ENCODE measurements at regions not wholly inside any gene's neighbourhood (a gene's known extent, or its start where the extent isn't known, plus 50 kb on each side); places are given as distances from the start of the nearest gene placed in this dataset.
"Not testable (repeated sequence)": the region's sequence is repeated elsewhere in the genome, so short reads cannot be mapped to it uniquely, and the experiment has no call there.

- Histone ChIP-seq H3K9ac (ENCODE audit: low read length) (no peak overlapping the region), H3K36me3 (ENCODE audit: control insufficient read depth, insufficient read depth, low read length) (no peaks in the 10 kb centered on the region), H3K27ac (ENCODE audit: low read depth, low read length) (no peak overlapping the region), H3K27me3 (ENCODE audit: control insufficient read depth, insufficient read depth, low read length) (no peaks in the 10 kb centered on the region), H3K4me3 (ENCODE audit: low read length) (no peak overlapping the region), H3K4me1 (ENCODE audit: control insufficient read depth, insufficient read depth, low read length) (no peaks in the 10 kb centered on the region)
Measured at GRCh38 chr2:208872591-208872990, 466.0 kb downstream of the PTH2R start.

GRCh38 chr2:208879666-208880065, 473.1 kb downstream of the PTH2R start:
- H3K4me1 ChIP-seq (ENCODE audit: control insufficient read depth, insufficient read depth, low read length) = no peaks in the 10 kb centered on the region
- H3K36me3 ChIP-seq (ENCODE audit: control insufficient read depth, insufficient read depth, low read length) = no peaks in the 10 kb centered on the region
- no peak overlapping the region for H3K27ac ChIP-seq (ENCODE audit: low read depth, low read length)
- no peak overlapping the region for H3K9ac ChIP-seq (ENCODE audit: low read length)
- no peaks in the 10 kb centered on the region for H3K27me3 ChIP-seq (ENCODE audit: control insufficient read depth, insufficient read depth, low read length)
- H3K4me3 ChIP-seq (ENCODE audit: low read length) = no peak overlapping the region

- Histone ChIP-seq H3K36me3 (ENCODE audit: control insufficient read depth, insufficient read depth, low read length) (no peaks in the 10 kb centered on the region), H3K9ac (ENCODE audit: low read length) (no peak overlapping the region), H3K27ac (ENCODE audit: low read depth, low read length) (no peak overlapping the region), H3K27me3 (ENCODE audit: control insufficient read depth, insufficient read depth, low read length) (no peaks in the 10 kb centered on the region), H3K4me1 (ENCODE audit: control insufficient read depth, insufficient read depth, low read length) (no peaks in the 10 kb centered on the region), H3K4me3 (ENCODE audit: low read length) (no peak overlapping the region)
Measured at GRCh38 chr2:208880171-208880570, 473.6 kb downstream of the PTH2R start.

GRCh38 chr2:208890486-208890885, 483.9 kb downstream of the PTH2R start:
- Histone ChIP-seq H3K9ac (ENCODE audit: low read length) (no peak overlapping the region), H3K4me3 (ENCODE audit: low read length) (no peak overlapping the region), H3K36me3 (ENCODE audit: control insufficient read depth, insufficient read depth, low read length) (no peaks in the 10 kb centered on the region), H3K27ac (ENCODE audit: low read depth, low read length) (no peak overlapping the region), H3K4me1 (ENCODE audit: control insufficient read depth, insufficient read depth, low read length) (no peaks in the 10 kb centered on the region), H3K27me3 (ENCODE audit: control insufficient read depth, insufficient read depth, low read length) (no peaks in the 10 kb centered on the region)

GRCh38 chr2:208892203-208892602, 485.6 kb downstream of the PTH2R start:
- Histone ChIP-seq H3K9ac (ENCODE audit: low read length) (no peak overlapping the region), H3K4me1 (ENCODE audit: control insufficient read depth, insufficient read depth, low read length) (no peaks in the 10 kb centered on the region), H3K36me3 (ENCODE audit: control insufficient read depth, insufficient read depth, low read length) (no peaks in the 10 kb centered on the region), H3K27ac (ENCODE audit: low read depth, low read length) (no peak overlapping the region), H3K27me3 (ENCODE audit: control insufficient read depth, insufficient read depth, low read length) (no peaks in the 10 kb centered on the region), H3K4me3 (ENCODE audit: low read length) (no peak overlapping the region)

- Histone ChIP-seq H3K27ac (ENCODE audit: low read depth, low read length) (no peak overlapping the region), H3K36me3 (ENCODE audit: control insufficient read depth, insufficient read depth, low read length) (no peaks in the 10 kb centered on the region), H3K27me3 (ENCODE audit: control insufficient read depth, insufficient read depth, low read length) (no peaks in the 10 kb centered on the region), H3K4me1 (ENCODE audit: control insufficient read depth, insufficient read depth, low read length) (no peaks in the 10 kb centered on the region), H3K9ac (ENCODE audit: low read length) (no peak overlapping the region), H3K4me3 (ENCODE audit: low read length) (no peak overlapping the region)
Measured at GRCh38 chr2:208906330-208906729, 499.7 kb downstream of the PTH2R start.

- H3K4me3 ChIP-seq (ENCODE audit: low read length) = no peak overlapping the region
- no peak overlapping the region for H3K27ac ChIP-seq (ENCODE audit: low read depth, low read length)
- no peak overlapping the region for H3K9ac ChIP-seq (ENCODE audit: low read length)
Measured at GRCh38 chr2:208915401-208915800, 508.4 kb upstream of the MAP2 start.

GRCh38 chr2:208916881-208917280, 507.0 kb upstream of the MAP2 start:
- Histone ChIP-seq H3K9ac (ENCODE audit: low read length) (no peak overlapping the region), H3K27me3 (ENCODE audit: control insufficient read depth, insufficient read depth, low read length) (no peaks in the 10 kb centered on the region), H3K4me1 (ENCODE audit: control insufficient read depth, insufficient read depth, low read length) (no peaks in the 10 kb centered on the region), H3K36me3 (ENCODE audit: control insufficient read depth, insufficient read depth, low read length) (no peaks in the 10 kb centered on the region), H3K27ac (ENCODE audit: low read depth, low read length) (no peak overlapping the region), H3K4me3 (ENCODE audit: low read length) (no peak overlapping the region)

More at GRCh38 chr2:208915401-208915800, 508.4 kb upstream of the MAP2 start:
- H3K4me1 ChIP-seq (ENCODE audit: control insufficient read depth, insufficient read depth, low read length) = no peaks in the 10 kb centered on the region
- no peaks in the 10 kb centered on the region for H3K27me3 ChIP-seq (ENCODE audit: control insufficient read depth, insufficient read depth, low read length)
- no peaks in the 10 kb centered on the region for H3K36me3 ChIP-seq (ENCODE audit: control insufficient read depth, insufficient read depth, low read length)

GRCh38 chr2:208921358-208921757, 502.5 kb upstream of the MAP2 start:
- not testable (repeated sequence) for H3K4me3 ChIP-seq (ENCODE audit: low read length); H3K27ac ChIP-seq (ENCODE audit: low read depth, low read length); H3K36me3 ChIP-seq (ENCODE audit: control insufficient read depth, insufficient read depth, low read length); H3K9ac ChIP-seq (ENCODE audit: low read length); H3K4me1 ChIP-seq (ENCODE audit: control insufficient read depth, insufficient read depth, low read length); H3K27me3 ChIP-seq (ENCODE audit: control insufficient read depth, insufficient read depth, low read length)

GRCh38 chr2:208927867-208928266, 496.0 kb upstream of the MAP2 start:
- Histone ChIP-seq H3K27me3 (ENCODE audit: control insufficient read depth, insufficient read depth, low read length) (no peaks in the 10 kb centered on the region), H3K4me1 (ENCODE audit: control insufficient read depth, insufficient read depth, low read length) (no peaks in the 10 kb centered on the region), H3K4me3 (ENCODE audit: low read length) (no peak overlapping the region), H3K9ac (ENCODE audit: low read length) (no peak overlapping the region), H3K36me3 (ENCODE audit: control insufficient read depth, insufficient read depth, low read length) (no peaks in the 10 kb centered on the region), H3K27ac (ENCODE audit: low read depth, low read length) (no peak overlapping the region)

GRCh38 chr2:208929139-208929864, 494.5 kb upstream of the MAP2 start:
- H3K4me3 ChIP-seq (ENCODE audit: low read length) = no peak overlapping the region
- no peaks in the 10 kb centered on the region for H3K27me3 ChIP-seq (ENCODE audit: control insufficient read depth, insufficient read depth, low read length)
- H3K4me1 ChIP-seq (ENCODE audit: control insufficient read depth, insufficient read depth, low read length) = no peaks in the 10 kb centered on the region
- no peaks in the 10 kb centered on the region for H3K36me3 ChIP-seq (ENCODE audit: control insufficient read depth, insufficient read depth, low read length)
- H3K27ac ChIP-seq (ENCODE audit: low read depth, low read length) = no peak overlapping the region
- no peak overlapping the region for H3K9ac ChIP-seq (ENCODE audit: low read length)

GRCh38 chr2:208929894-208930427, 493.9 kb upstream of the MAP2 start:
- H3K27me3 ChIP-seq (ENCODE audit: control insufficient read depth, insufficient read depth, low read length) = no peaks in the 10 kb centered on the region
- H3K4me3 ChIP-seq (ENCODE audit: low read length) = no peak overlapping the region
- H3K27ac ChIP-seq (ENCODE audit: low read depth, low read length) = no peak overlapping the region
- H3K36me3 ChIP-seq (ENCODE audit: control insufficient read depth, insufficient read depth, low read length) = no peaks in the 10 kb centered on the region
- no peaks in the 10 kb centered on the region for H3K4me1 ChIP-seq (ENCODE audit: control insufficient read depth, insufficient read depth, low read length)
- H3K9ac ChIP-seq (ENCODE audit: low read length) = no peak overlapping the region

- Histone ChIP-seq H3K9ac (ENCODE audit: low read length) (no peak overlapping the region), H3K4me1 (ENCODE audit: control insufficient read depth, insufficient read depth, low read length) (no peaks in the 10 kb centered on the region), H3K4me3 (ENCODE audit: low read length) (no peak overlapping the region), H3K27ac (ENCODE audit: low read depth, low read length) (no peak overlapping the region), H3K36me3 (ENCODE audit: control insufficient read depth, insufficient read depth, low read length) (no peaks in the 10 kb centered on the region), H3K27me3 (ENCODE audit: control insufficient read depth, insufficient read depth, low read length) (no peaks in the 10 kb centered on the region)
Measured at GRCh38 chr2:208935531-208935930, 488.3 kb upstream of the MAP2 start.

All from rectal smooth muscle tissue (tissue), 1 donor.